Subcutaneous abdominal adipose tissue (tissue), 5 donors: ENCODE measurements at regions not wholly inside any gene's neighbourhood (a gene's known extent, or its start where the extent isn't known, plus 50 kb on each side); places are given as distances from the start of the nearest gene placed in this dataset.

Experiments used
- H3K27ac ChIP-seq: one replicate; pipeline ENCODE4 v1.7.0; 2013; ENCODE audit warnings: low read depth, mild to moderate bottlenecking, inconsistent platforms, low read length, moderate library complexity
- H3K27me3 ChIP-seq, 5 donors: one replicate each; pipeline ENCODE4 v1.7.0; 2013; ENCODE audit warnings: low read length in 5 of 5, inconsistent platforms in 1 of 5; ENCODE audit not compliant: control insufficient read depth in 5 of 5, insufficient read depth in 4 of 5
- H3K36me3 ChIP-seq, 5 donors: one replicate each; pipeline ENCODE4 v1.7.0; 2013; ENCODE audit warnings: low read length in 5 of 5; ENCODE audit not compliant: control insufficient read depth in 5 of 5, insufficient read depth in 5 of 5
- H3K4me1 ChIP-seq, 5 donors: one replicate each; pipeline ENCODE4 v1.7.0; 2013; ENCODE audit warnings: low read length in 5 of 5, mild to moderate bottlenecking in 3 of 5, moderate library complexity in 1 of 5; ENCODE audit not compliant: control insufficient read depth in 5 of 5, insufficient read depth in 5 of 5
- H3K4me3 ChIP-seq, 5 donors: one replicate each; pipeline ENCODE4 v1.7.0; 2013; ENCODE audit warnings: low read length in 5 of 5, low read depth in 1 of 5
- H3K9ac ChIP-seq, 5 donors: one replicate each; pipeline ENCODE4 v1.7.0; 2013; ENCODE audit warnings: low read length in 5 of 5, mild to moderate bottlenecking in 4 of 5, moderate library complexity in 3 of 5
- H3K9me3 ChIP-seq, 5 donors: one replicate each; pipeline ENCODE4 v1.7.0; 2013; ENCODE audit warnings: low read length in 5 of 5; ENCODE audit not compliant: control insufficient read depth in 5 of 5
- donor health status: healthy.
- donor health status: healthy.
- donor health status: healthy.
- donor health status: healthy.
- donor health status: healthy.

- Histone ChIP-seq H3K27ac (no peak overlapping the region), H3K4me3 (no peak overlapping the region), H3K9me3 (no peaks in the 10 kb centered on the region), H3K36me3 (no peaks in the 10 kb centered on the region), H3K27me3 (no peaks in the 10 kb centered on the region), H3K9ac (no peak overlapping the region), H3K4me1 (peaks cover 0 to 9% (median 1%) of the 10 kb centered on the region in 5 donors)
These were observed 189.7 kb downstream of the TOMM20 start for GRCh38 chr1:234938924-234939323.

DNA sequence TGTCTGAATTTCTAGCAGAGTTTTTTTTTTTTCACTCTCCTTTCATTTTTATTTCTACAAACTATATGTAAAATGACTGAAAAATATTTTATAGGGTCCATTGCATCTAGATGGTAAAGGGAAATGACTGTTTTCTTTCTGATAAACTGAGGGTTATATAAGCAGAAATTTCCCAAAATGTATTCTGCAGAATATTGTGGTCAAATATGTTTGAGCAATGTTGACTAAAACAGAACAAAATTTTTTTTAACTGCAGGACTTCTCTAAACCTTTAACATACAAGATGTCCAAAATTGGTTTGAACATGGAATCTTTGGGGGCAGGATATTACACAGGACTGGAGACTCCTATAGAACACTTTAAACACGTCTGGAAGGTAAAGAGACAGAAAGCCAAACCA, 190.5 kb downstream of the TOMM20 start:
- Histone ChIP-seq H3K27ac (no peak overlapping the region), H3K27me3 (no peaks in the 10 kb centered on the region), H3K9me3 (no peaks in the 10 kb centered on the region), H3K36me3 (no peaks in the 10 kb centered on the region), H3K4me3 (no peak overlapping the region), H3K4me1 (peaks cover 2 to 17% (median 9%) of the 10 kb centered on the region in 5 donors), H3K9ac (no peak overlapping the region)

DNA sequence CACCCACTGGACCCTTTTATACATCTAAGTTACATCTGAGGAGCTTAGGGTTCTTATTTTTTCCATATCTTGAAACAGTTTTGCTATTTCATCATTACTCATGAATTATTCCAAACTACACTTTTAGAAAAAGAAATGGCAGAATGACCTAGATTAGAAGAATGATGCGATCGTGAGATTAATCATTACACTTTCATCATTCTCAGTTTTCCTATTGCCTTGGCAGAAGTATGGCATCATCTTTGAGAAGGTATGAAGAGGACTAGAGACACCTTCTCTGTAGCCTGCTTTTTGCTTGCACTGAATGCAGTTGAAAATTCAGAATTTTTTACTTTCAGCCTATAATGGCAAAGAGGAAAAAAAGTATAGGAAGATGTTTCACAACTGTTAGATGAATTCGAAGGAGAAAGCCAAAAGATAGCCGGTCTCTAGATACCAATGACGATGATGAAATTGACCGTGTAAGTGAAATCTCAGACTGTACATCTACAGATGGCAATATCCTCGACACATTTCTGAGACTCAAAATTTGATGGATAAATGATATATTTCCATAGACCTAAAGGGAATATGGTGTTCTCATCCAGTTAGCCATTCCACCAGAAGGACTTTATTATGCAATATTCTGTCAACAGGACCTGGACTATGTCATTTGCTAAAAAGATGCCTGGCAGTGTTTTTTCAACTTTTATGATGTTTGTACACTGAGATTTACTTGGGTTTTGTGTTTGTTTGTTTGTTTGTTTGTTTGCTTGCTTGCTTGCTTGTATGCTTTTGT, 191.8 kb downstream of the TOMM20 start:
- H3K9ac ChIP-seq: no peak overlapping the region

DNA sequence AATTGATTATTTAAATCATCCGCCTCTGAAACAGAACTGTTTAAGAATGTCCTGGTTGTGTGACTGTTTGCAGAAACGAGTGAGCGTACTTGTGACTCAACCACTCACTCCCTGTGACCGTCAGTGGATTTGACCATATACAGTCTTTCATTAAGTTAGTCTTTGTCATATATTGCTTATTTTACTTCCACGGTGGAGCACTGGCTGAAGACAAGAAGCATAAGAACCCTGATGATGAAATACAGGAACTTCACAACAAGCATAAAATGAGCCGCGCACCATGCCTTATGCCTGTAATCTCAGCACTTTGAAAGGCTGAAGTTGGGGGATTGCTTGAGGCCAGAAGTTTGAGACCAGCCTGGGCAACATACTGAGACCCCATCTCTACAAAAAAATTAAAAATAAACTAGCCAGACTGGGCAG, 194.0 kb downstream of the TOMM20 start:
- Histone ChIP-seq H3K27me3 (no peaks in the 10 kb centered on the region), H3K27ac (no peak overlapping the region), H3K9me3 (no peaks in the 10 kb centered on the region), H3K9ac (no peak overlapping the region), H3K36me3 (no peaks in the 10 kb centered on the region), H3K4me3 (no peak overlapping the region), H3K4me1 (peaks cover 2 to 25% (median 19%) of the 10 kb centered on the region in 5 donors)

More for the DNA sequence above, 191.8 kb downstream of the TOMM20 start:
- H3K4me1 ChIP-seq: peaks cover 2 to 25% (median 19%) of the 10 kb centered on the region in 5 donors
- no peaks in the 10 kb centered on the region for H3K9me3 ChIP-seq
- H3K4me3 ChIP-seq: no peak overlapping the region
- no peaks in the 10 kb centered on the region for H3K27me3 ChIP-seq
- no peak overlapping the region for H3K27ac ChIP-seq
- H3K36me3 ChIP-seq: no peaks in the 10 kb centered on the region

DNA sequence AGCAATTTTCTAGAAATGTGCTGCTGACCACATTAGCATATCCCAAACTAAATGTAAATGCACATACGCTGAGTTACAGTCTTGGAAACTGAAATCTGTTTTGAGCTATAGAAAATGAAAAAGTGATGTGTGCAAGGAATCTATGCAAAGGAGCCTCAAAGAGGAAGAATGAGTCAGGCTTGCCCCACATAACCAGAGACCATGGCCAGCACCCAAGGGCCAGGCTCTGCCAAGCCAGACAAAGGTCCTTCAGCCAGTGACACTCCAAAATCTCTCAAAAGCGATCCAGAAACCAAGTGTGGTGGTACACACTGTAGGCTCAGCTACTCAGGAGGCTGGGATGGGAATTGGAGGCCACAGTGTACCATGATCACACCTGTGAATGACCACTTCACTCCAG, 195.2 kb downstream of the TOMM20 start:
- H3K27me3 ChIP-seq: no peaks in the 10 kb centered on the region
- peak overlapping the region in 1 of 5 donors; percentile 46 for H3K4me3 ChIP-seq
- no peaks in the 10 kb centered on the region for H3K36me3 ChIP-seq
- peaks cover 2 to 37% (median 26%) of the 10 kb centered on the region in 5 donors for H3K4me1 ChIP-seq
- no peak overlapping the region for H3K9ac ChIP-seq
- H3K27ac ChIP-seq: peak overlapping the region; percentile 59
- H3K9me3 ChIP-seq: no peaks in the 10 kb centered on the region

GRCh38 chr1:234932511-234933430, 195.9 kb downstream of the TOMM20 start:
- H3K9me3 ChIP-seq: no peaks in the 10 kb centered on the region
- H3K4me3 ChIP-seq: peak overlapping the region in 1 of 5 donors; percentile 46
- peaks cover 2 to 37% (median 28%) of the 10 kb centered on the region in 5 donors for H3K4me1 ChIP-seq
- no peaks in the 10 kb centered on the region for H3K36me3 ChIP-seq
- peak overlapping the region; percentile 59 for H3K27ac ChIP-seq
- no peaks in the 10 kb centered on the region for H3K27me3 ChIP-seq
- no peak overlapping the region for H3K9ac ChIP-seq

DNA sequence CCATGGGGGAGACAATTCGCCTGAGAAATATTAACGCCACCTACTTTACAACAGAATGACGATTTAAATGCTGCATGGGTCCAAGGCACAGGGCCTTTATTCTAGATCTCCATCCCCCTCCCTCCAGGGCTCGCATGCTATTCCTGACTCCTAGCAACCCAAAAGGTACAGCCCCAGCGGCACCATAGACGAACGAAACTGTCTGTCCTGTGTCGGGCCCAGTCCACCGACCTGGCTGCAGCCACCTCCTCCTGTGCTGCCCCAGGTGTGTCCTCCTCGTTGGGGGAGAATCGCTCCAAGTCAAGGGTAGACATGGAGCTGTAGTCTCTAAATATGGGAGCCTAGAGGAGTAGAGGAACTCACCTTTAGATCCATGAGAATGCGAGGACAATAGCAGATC, 196.5 kb downstream of the TOMM20 start:
- no peaks in the 10 kb centered on the region for H3K9me3 ChIP-seq
- no peaks in the 10 kb centered on the region for H3K27me3 ChIP-seq
- peaks cover 2 to 34% (median 32%) of the 10 kb centered on the region in 5 donors for H3K4me1 ChIP-seq
- no peaks in the 10 kb centered on the region for H3K36me3 ChIP-seq
- H3K9ac ChIP-seq: no peak overlapping the region
- no peak overlapping the region for H3K4me3 ChIP-seq
- H3K27ac ChIP-seq: no peak overlapping the region

- Histone ChIP-seq H3K36me3 (no peaks in the 10 kb centered on the region), H3K4me3 (no peak overlapping the region), H3K4me1 (peaks cover 4 to 40% (median 37%) of the 10 kb centered on the region in 5 donors)
These were observed 197.1 kb downstream of the TOMM20 start for GRCh38 chr1:234931404-234931973.

GRCh38 chr1:234929369-234929768, 199.3 kb downstream of the TOMM20 start:
- Histone ChIP-seq H3K36me3 (no peaks in the 10 kb centered on the region), H3K4me3 (no peak overlapping the region), H3K27me3 (no peaks in the 10 kb centered on the region), H3K9ac (no peak overlapping the region), H3K27ac (no peak overlapping the region), H3K9me3 (no peaks in the 10 kb centered on the region), H3K4me1 (peaks cover 12 to 61% (median 56%) of the 10 kb centered on the region in 5 donors)

More at GRCh38 chr1:234931404-234931973, 197.1 kb downstream of the TOMM20 start:
- Histone ChIP-seq H3K9me3 (no peaks in the 10 kb centered on the region), H3K27me3 (no peaks in the 10 kb centered on the region), H3K27ac (no peak overlapping the region), H3K9ac (no peak overlapping the region)
